ENCODE measurements at regions not wholly inside any gene's neighbourhood (a gene's known extent, or its start where the extent isn't known, plus 50 kb on each side); places are given as distances from the start of the nearest gene placed in this dataset.

DNA sequence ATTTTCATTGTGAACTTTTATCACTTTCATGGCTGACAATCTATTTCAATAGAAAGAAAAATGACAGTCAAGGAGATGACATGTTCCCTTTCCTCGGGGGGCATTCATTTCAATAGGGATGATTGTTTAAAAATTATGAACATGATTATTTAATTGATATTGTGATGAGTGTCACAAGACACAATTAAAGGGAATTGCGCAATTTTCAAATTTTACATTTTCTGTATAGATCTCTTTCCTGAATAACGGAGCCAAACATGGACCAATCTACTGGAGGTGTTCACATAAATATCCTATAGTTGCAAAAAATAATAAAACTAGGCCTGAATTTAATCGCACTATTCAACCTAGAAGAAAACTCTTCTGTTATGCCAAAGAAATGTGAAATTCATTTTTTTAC is 1274.6 kb downstream of the SLITRK5 start:
- TF ChIP-seq, protein P1, sequence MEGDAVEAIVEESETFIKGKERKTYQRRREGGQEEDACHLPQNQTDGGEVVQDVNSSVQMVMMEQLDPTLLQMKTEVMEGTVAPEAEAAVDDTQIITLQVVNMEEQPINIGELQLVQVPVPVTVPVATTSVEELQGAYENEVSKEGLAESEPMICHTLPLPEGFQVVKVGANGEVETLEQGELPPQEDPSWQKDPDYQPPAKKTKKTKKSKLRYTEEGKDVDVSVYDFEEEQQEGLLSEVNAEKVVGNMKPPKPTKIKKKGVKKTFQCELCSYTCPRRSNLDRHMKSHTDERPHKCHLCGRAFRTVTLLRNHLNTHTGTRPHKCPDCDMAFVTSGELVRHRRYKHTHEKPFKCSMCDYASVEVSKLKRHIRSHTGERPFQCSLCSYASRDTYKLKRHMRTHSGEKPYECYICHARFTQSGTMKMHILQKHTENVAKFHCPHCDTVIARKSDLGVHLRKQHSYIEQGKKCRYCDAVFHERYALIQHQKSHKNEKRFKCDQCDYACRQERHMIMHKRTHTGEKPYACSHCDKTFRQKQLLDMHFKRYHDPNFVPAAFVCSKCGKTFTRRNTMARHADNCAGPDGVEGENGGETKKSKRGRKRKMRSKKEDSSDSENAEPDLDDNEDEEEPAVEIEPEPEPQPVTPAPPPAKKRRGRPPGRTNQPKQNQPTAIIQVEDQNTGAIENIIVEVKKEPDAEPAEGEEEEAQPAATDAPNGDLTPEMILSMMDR (IDR thresholded peaks at IDR 0.05; ENCODE audit: low read depth, low read length, missing input control), result no peak
- TF ChIP-seq RXRA (IDR thresholded peaks at IDR 0.05) (no peak), EGR1 (IDR thresholded peaks at IDR 0.05; ENCODE audit: low read depth in 2 of 2) (no peak), RAD21 (IDR thresholded peaks at IDR 0.05) (no peak), NR2F2 (IDR thresholded peaks at IDR 0.05) (no peak), YY1 (IDR thresholded peaks at IDR 0.05) (no peak)
- TF ChIP-seq, protein P2, sequence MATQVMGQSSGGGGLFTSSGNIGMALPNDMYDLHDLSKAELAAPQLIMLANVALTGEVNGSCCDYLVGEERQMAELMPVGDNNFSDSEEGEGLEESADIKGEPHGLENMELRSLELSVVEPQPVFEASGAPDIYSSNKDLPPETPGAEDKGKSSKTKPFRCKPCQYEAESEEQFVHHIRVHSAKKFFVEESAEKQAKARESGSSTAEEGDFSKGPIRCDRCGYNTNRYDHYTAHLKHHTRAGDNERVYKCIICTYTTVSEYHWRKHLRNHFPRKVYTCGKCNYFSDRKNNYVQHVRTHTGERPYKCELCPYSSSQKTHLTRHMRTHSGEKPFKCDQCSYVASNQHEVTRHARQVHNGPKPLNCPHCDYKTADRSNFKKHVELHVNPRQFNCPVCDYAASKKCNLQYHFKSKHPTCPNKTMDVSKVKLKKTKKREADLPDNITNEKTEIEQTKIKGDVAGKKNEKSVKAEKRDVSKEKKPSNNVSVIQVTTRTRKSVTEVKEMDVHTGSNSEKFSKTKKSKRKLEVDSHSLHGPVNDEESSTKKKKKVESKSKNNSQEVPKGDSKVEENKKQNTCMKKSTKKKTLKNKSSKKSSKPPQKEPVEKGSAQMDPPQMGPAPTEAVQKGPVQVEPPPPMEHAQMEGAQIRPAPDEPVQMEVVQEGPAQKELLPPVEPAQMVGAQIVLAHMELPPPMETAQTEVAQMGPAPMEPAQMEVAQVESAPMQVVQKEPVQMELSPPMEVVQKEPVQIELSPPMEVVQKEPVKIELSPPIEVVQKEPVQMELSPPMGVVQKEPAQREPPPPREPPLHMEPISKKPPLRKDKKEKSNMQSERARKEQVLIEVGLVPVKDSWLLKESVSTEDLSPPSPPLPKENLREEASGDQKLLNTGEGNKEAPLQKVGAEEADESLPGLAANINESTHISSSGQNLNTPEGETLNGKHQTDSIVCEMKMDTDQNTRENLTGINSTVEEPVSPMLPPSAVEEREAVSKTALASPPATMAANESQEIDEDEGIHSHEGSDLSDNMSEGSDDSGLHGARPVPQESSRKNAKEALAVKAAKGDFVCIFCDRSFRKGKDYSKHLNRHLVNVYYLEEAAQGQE (IDR thresholded peaks at IDR 0.05), result no peak
- TF ChIP-seq, protein P3, sequence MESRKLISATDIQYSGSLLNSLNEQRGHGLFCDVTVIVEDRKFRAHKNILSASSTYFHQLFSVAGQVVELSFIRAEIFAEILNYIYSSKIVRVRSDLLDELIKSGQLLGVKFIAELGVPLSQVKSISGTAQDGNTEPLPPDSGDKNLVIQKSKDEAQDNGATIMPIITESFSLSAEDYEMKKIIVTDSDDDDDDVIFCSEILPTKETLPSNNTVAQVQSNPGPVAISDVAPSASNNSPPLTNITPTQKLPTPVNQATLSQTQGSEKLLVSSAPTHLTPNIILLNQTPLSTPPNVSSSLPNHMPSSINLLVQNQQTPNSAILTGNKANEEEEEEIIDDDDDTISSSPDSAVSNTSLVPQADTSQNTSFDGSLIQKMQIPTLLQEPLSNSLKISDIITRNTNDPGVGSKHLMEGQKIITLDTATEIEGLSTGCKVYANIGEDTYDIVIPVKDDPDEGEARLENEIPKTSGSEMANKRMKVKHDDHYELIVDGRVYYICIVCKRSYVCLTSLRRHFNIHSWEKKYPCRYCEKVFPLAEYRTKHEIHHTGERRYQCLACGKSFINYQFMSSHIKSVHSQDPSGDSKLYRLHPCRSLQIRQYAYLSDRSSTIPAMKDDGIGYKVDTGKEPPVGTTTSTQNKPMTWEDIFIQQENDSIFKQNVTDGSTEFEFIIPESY (IDR thresholded peaks at IDR 0.05), result no peak

All from liver (tissue), 3 donors.